VCaP (cell line): ENCODE measurements at regions not wholly inside any gene's neighbourhood (a gene's known extent, or its start where the extent isn't known, plus 50 kb on each side); places are given as distances from the start of the nearest gene placed in this dataset.

Experiments used
- H3K27ac ChIP-seq: fragments of 450-650 bp; 2 replicates; pipeline ENCODE4 v1.5.1; 2017
- CTCF ChIP-seq: fragments of 450-650 bp; conservative IDR thresholded peaks from 2 replicates; pipeline ENCODE4 v1.5.1; 2017; ENCODE audit warnings: mild to moderate bottlenecking, moderate library complexity

GRCh38 chr1:82318921-82319320 lies 518.2 kb downstream of the ADGRL2 start:
- no peak for TF ChIP-seq CTCF
- H3K27ac ChIP-seq = no peak overlapping the region

GRCh38 chr1:82318265-82318664 lies 517.5 kb downstream of the ADGRL2 start:
- no peak for TF ChIP-seq CTCF
- H3K27ac ChIP-seq = no peak overlapping the region

GRCh38 chr1:82317671-82318070 lies 516.9 kb downstream of the ADGRL2 start:
- no peak for TF ChIP-seq CTCF
- no peak overlapping the region for H3K27ac ChIP-seq

- H3K27ac ChIP-seq = no peak overlapping the region; the same call in 1 of the 2 replicates
- TF ChIP-seq CTCF = no peak
These were observed 498.9 kb downstream of the ADGRL2 start for GRCh38 chr1:82299656-82300055.

GRCh38 chr1:82299056-82299455 lies 498.3 kb downstream of the ADGRL2 start:
- no peak overlapping the region for H3K27ac ChIP-seq
- no peak for TF ChIP-seq CTCF

- no peak overlapping the region for H3K27ac ChIP-seq
- TF ChIP-seq CTCF = no peak
These were observed 496.6 kb downstream of the ADGRL2 start for GRCh38 chr1:82297139-82297896.

GRCh38 chr1:82287556-82287955 lies 486.8 kb downstream of the ADGRL2 start:
- H3K27ac ChIP-seq = no peak overlapping the region
- no peak for TF ChIP-seq CTCF
